DOHH2 (cell line): ENCODE measurements at regions not wholly inside any gene's neighbourhood (a gene's known extent, or its start where the extent isn't known, plus 50 kb on each side); places are given as distances from the start of the nearest gene placed in this dataset.

Experiments used
- H3F3A ChIP-seq: fragments of 200-600 bp; sonication (generic), shearing (Covaris generic); 2 replicates; pipeline ENCODE4 v1.6.0; 2016; ENCODE audit warnings: antibody characterized with exemption, mild to moderate bottlenecking; ENCODE audit not compliant: control insufficient read depth, insufficient read depth
- H3K27ac ChIP-seq: fragments of 200-600 bp; sonication (generic); 2 replicates; pipeline ENCODE4 v1.5.1; 2014; ENCODE audit warnings: low read depth, mild to moderate bottlenecking, low read length, moderate library complexity
- H3K27me3 ChIP-seq: fragments of 200-600 bp; sonication (generic); 2 replicates; pipeline ENCODE4 v1.6.1; 2014; ENCODE audit warnings: mild to moderate bottlenecking, low read length, mixed read lengths; ENCODE audit not compliant: control insufficient read depth
- H3K36me3 ChIP-seq: fragments of 200-600 bp; sonication (generic); 2 replicates; pipeline ENCODE4 v1.6.1; 2014; ENCODE audit warnings: mild to moderate bottlenecking, low read length, moderate library complexity, mixed read lengths; ENCODE audit not compliant: control insufficient read depth
- H3K4me1 ChIP-seq: fragments of 200-600 bp; sonication (generic); 2 replicates; pipeline ENCODE4 v1.6.1; 2014; ENCODE audit warnings: mild to moderate bottlenecking, low read length, mixed read lengths; ENCODE audit not compliant: control insufficient read depth
- H3K4me2 ChIP-seq: fragments of 200-600 bp; sonication (generic); 2 replicates; pipeline ENCODE4 v1.6.0; 2014; ENCODE audit warnings: mild to moderate bottlenecking, low read length, moderate library complexity
- H3K4me3 ChIP-seq: fragments of 200-600 bp; sonication (generic); 2 replicates; pipeline ENCODE4 v1.5.1; 2014; ENCODE audit warnings: mild to moderate bottlenecking, low read length, mixed read lengths
- H3K79me2 ChIP-seq: fragments of 200-600 bp; sonication (generic); 2 replicates; pipeline ENCODE4 v1.6.1; 2014; ENCODE audit warnings: mild to moderate bottlenecking, low read length, mixed read lengths; ENCODE audit not compliant: control insufficient read depth
- H3K9me2 ChIP-seq: fragments of 200-600 bp; sonication (generic); replicated peaks from 2 replicates; pipeline ENCODE4 v1.6.1; 2014; ENCODE audit warnings: mild to moderate bottlenecking, low read length, mixed read lengths; ENCODE audit not compliant: control insufficient read depth
- H3K9me3 ChIP-seq: fragments of 200-600 bp; sonication (generic); 2 replicates; pipeline ENCODE4 v1.6.1; 2014; ENCODE audit warnings: antibody characterized with exemption, low read length, mixed read lengths; ENCODE audit not compliant: control insufficient read depth, insufficient read depth
- H4K20me1 ChIP-seq: fragments of 200-600 bp; sonication (generic); 2 replicates; pipeline ENCODE4 v1.6.0; 2014; ENCODE audit warnings: low read depth, mild to moderate bottlenecking, antibody characterized with exemption, low read length, moderate library complexity; ENCODE audit not compliant: control insufficient read depth, insufficient read depth
- EZH2phosphoT487 ChIP-seq: fragments of 200-600 bp; sonication (generic); IDR thresholded peaks from 2 replicates; pipeline ENCODE4 v1.6.1; 2017; ENCODE audit warnings: borderline replicate concordance, mild to moderate bottlenecking, antibody characterized with exemption, low read length, moderate library complexity, mixed read lengths
- TF ChIP-seq, protein P1 (sequence below): fragments of 200-600 bp; sonication (generic); IDR thresholded peaks from one replicate; pipeline ENCODE4 v1.5.1; 2014; ENCODE audit warnings: antibody characterized with exemption, mild to moderate bottlenecking, low read depth, low read length; ENCODE audit not compliant: poor library complexity, severe bottlenecking

- no peaks in the 10 kb centered on the region for H3K36me3 ChIP-seq
- TF ChIP-seq, protein P1, sequence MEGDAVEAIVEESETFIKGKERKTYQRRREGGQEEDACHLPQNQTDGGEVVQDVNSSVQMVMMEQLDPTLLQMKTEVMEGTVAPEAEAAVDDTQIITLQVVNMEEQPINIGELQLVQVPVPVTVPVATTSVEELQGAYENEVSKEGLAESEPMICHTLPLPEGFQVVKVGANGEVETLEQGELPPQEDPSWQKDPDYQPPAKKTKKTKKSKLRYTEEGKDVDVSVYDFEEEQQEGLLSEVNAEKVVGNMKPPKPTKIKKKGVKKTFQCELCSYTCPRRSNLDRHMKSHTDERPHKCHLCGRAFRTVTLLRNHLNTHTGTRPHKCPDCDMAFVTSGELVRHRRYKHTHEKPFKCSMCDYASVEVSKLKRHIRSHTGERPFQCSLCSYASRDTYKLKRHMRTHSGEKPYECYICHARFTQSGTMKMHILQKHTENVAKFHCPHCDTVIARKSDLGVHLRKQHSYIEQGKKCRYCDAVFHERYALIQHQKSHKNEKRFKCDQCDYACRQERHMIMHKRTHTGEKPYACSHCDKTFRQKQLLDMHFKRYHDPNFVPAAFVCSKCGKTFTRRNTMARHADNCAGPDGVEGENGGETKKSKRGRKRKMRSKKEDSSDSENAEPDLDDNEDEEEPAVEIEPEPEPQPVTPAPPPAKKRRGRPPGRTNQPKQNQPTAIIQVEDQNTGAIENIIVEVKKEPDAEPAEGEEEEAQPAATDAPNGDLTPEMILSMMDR = no peak
- TF ChIP-seq EZH2phosphoT487 = no peak
- H3K9me3 ChIP-seq = no peaks in the 10 kb centered on the region
- no peak overlapping the region for H3K4me3 ChIP-seq
- H3K79me2 ChIP-seq = no peaks in the 10 kb centered on the region
- H3K9me2 ChIP-seq = no peaks in the 10 kb centered on the region
- H3K27ac ChIP-seq = no peak overlapping the region
- H4K20me1 ChIP-seq = no peaks in the 10 kb centered on the region
- no peak overlapping the region for H3K4me2 ChIP-seq
- H3F3A ChIP-seq = no peaks in the 10 kb centered on the region
- H3K27me3 ChIP-seq = no peaks in the 10 kb centered on the region
- H3K4me1 ChIP-seq = no peaks in the 10 kb centered on the region
Measured at GRCh38 chr10:7090529-7090928, 320.3 kb downstream of the SFMBT2 start.

DNA sequence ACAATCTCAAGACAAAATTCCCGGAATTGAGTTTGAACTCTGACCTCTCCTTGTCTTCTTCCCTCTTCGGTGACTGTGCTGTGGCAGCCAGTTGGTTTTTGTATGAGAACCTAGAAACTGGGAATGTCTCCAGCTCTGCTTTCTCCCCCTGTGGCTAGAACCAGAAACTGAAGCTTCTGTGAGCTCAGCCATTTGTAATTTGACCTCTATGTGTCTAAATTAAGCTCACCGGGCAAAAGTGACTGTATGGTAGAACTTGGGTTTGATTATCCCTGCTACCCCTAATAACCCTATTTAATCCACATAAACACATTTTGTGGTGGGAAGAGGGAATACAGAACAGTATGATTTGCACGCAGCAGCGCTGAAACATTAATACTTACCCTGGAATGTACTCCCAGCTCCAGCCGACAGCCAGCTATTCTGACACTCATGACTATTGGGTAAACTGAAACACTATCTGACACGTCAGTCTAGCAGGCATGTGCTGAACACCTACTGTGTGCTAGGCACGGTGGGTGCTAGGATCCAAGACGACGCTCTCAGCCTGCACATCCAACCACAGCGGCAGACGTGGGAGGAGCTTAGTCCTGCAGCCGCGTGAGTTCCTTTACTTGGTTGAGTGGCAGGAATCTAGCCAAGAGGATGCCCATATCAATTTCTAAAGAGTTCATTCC lies 324.8 kb downstream of the SFMBT2 start:
- peaks cover 2% of the 10 kb centered on the region; the same call in 1 of the 2 replicates for H3K27me3 ChIP-seq
- no peak overlapping the region for H3K27ac ChIP-seq
- H4K20me1 ChIP-seq = no peaks in the 10 kb centered on the region
- no peak for TF ChIP-seq EZH2phosphoT487
- TF ChIP-seq, protein P1 = no peak
- H3F3A ChIP-seq = no peaks in the 10 kb centered on the region
- H3K4me2 ChIP-seq = no peak overlapping the region
- H3K9me2 ChIP-seq = no peaks in the 10 kb centered on the region
- no peak overlapping the region for H3K4me3 ChIP-seq
- no peaks in the 10 kb centered on the region for H3K79me2 ChIP-seq
- no peaks in the 10 kb centered on the region for H3K36me3 ChIP-seq
- no peaks in the 10 kb centered on the region for H3K4me1 ChIP-seq
- H3K9me3 ChIP-seq = no peaks in the 10 kb centered on the region

DNA sequence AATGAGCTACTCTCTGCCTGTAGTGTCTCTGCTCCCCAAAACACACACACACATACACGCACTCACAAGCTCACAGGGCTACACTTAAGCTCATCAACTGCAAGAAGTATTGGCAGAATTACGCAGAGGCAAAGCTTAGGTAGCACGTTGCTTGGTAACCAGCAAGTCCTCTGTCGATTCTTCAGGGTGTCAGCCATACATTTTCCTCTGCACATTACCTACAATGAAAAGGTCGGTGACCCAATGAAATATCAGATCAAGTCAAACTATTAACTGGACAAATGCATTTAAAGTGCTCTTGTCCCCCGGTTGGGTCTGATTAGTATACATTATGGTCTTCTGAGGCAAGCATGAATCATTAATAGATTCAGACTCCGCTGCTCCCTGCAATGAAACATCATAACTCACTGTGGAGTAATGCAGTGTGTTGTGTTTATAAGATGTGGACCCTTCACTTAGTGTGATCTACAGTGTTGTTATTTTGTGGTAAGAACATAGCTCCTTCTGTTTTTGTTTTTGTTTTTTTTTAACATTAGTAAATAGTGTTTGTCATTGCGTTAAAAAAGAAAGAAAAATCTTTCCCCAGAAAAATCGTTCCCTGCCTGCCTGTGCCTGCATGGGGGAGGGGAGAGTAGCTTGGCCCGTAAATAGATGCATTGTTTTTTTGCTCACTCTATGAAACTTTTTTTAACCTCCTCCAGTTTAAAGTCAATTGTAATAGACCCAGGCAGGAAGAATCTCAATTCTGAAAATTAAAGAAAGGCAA lies 325.5 kb downstream of the SFMBT2 start:
- Histone ChIP-seq H3K79me2 (no peaks in the 10 kb centered on the region), H3K9me2 (no peaks in the 10 kb centered on the region), H3K4me3 (no peak overlapping the region), H4K20me1 (no peaks in the 10 kb centered on the region), H3K27ac (no peak overlapping the region), H3K9me3 (no peaks in the 10 kb centered on the region), H3K4me2 (no peak overlapping the region), H3F3A (no peaks in the 10 kb centered on the region), H3K27me3 (peaks cover 2% of the 10 kb centered on the region; the same call in 1 of the 2 replicates), H3K4me1 (no peaks in the 10 kb centered on the region), H3K36me3 (no peaks in the 10 kb centered on the region)
- no peak for TF ChIP-seq EZH2phosphoT487
- TF ChIP-seq, protein P1 = no peak
